ENCODE measurements at regions not wholly inside any gene's neighbourhood (a gene's known extent, or its start where the extent isn't known, plus 50 kb on each side); places are given as distances from the start of the nearest gene placed in this dataset.
"Not testable (repeated sequence)": the region's sequence is repeated elsewhere in the genome, so short reads cannot be mapped to it uniquely, and the experiment has no call there.

- no peak for DNase-seq
Observed at GRCh38 chr4:116639070-116639577, 446.3 kb downstream of the TRAM1L1 start.

- no peak for DNase-seq
Observed at GRCh38 chr4:116638592-116638991, 446.8 kb downstream of the TRAM1L1 start.

GRCh38 chr4:116636917-116637316, 448.5 kb downstream of the TRAM1L1 start:
- no peak for DNase-seq

GRCh38 chr4:116632269-116632668, 453.1 kb downstream of the TRAM1L1 start:
- DNase-seq = no peak

GRCh38 chr4:116628598-116628997, 456.8 kb downstream of the TRAM1L1 start:
- DNase-seq = no peak

GRCh38 chr4:116627545-116627944, 457.8 kb downstream of the TRAM1L1 start:
- DNase-seq = no peak

GRCh38 chr4:116619508-116619907, 465.9 kb downstream of the TRAM1L1 start:
- not testable (repeated sequence) for DNase-seq

GRCh38 chr4:116618638-116619037, 466.7 kb downstream of the TRAM1L1 start:
- DNase-seq = no peak

GRCh38 chr4:116603096-116603495, 482.3 kb downstream of the TRAM1L1 start:
- DNase-seq = no peak

GRCh38 chr4:116599859-116600258, 485.5 kb downstream of the TRAM1L1 start:
- DNase-seq = no peak

GRCh38 chr4:116598980-116599789, 486.2 kb downstream of the TRAM1L1 start:
- DNase-seq = no peak

GRCh38 chr4:116598155-116598979, 487.0 kb downstream of the TRAM1L1 start:
- DNase-seq = no peak

GRCh38 chr4:116590648-116591047, 494.7 kb downstream of the TRAM1L1 start:
- DNase-seq = no peak

- no peak for DNase-seq
Observed at GRCh38 chr4:116588783-116589182, 496.6 kb downstream of the TRAM1L1 start.

GRCh38 chr4:116585246-116585645, 500.1 kb downstream of the TRAM1L1 start:
- no peak for DNase-seq

- no peak for DNase-seq
Observed at GRCh38 chr4:116577321-116577720, 508.1 kb downstream of the TRAM1L1 start.

GRCh38 chr4:116573540-116573939, 511.8 kb downstream of the TRAM1L1 start:
- no peak for DNase-seq

GRCh38 chr4:116561768-116562167, 523.6 kb downstream of the TRAM1L1 start:
- no peak for DNase-seq

- DNase-seq = no peak
Observed at GRCh38 chr4:116551806-116552205, 533.6 kb downstream of the TRAM1L1 start.

- no peak for DNase-seq
Observed at GRCh38 chr4:116547632-116548031, 537.7 kb downstream of the TRAM1L1 start.

- DNase-seq = no peak
Observed at GRCh38 chr4:116546759-116547158, 538.6 kb downstream of the TRAM1L1 start.

GRCh38 chr4:116544946-116545345, 540.4 kb downstream of the TRAM1L1 start:
- DNase-seq = no peak

- DNase-seq = no peak
Observed at GRCh38 chr4:116539744-116540143, 545.6 kb downstream of the TRAM1L1 start.

- no peak for DNase-seq
Observed at GRCh38 chr4:116537828-116538227, 547.5 kb downstream of the TRAM1L1 start.

All from NCI-H2227 treated with DMSO at 0.1 percent for 48 hours (cell line).